ENCODE measurements at regions not wholly inside any gene's neighbourhood (a gene's known extent, or its start where the extent isn't known, plus 50 kb on each side); places are given as distances from the start of the nearest gene placed in this dataset.

DNA sequence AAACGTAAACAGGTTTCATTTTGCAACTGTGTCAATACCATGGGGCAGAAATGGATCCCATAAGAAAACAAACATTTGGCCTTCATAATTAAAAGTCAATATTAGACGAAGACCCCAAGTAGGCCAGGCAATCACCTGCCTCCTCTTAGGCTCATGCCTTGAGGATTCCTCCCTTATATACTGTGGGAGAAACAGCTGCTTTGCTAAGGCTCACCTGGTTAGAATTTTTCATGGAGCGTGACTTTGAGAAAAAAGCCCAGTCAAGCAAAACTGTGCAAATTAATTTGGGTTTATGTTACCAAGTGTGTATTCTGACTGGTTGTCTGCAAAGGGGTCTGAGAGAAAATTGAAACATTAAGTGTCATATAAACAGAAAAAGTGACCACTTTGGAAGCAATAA lies 605.3 kb upstream of the USP24 start:
- Mint-ChIP-seq H3K4me1 (ENCODE audit: low read depth, unreplicated experiment) (no peaks in the 10 kb centered on the region), H3K36me3 (ENCODE audit: unreplicated experiment) (no peaks in the 10 kb centered on the region), H3K27me3 (ENCODE audit: unreplicated experiment) (no peaks in the 10 kb centered on the region), H3K27ac (ENCODE audit: unreplicated experiment) (no peak overlapping the region), H3K9me3 (ENCODE audit: unreplicated experiment) (peaks cover 1% of the 10 kb centered on the region), H3K4me3 (ENCODE audit: unreplicated experiment) (no peak overlapping the region)
- DNase-seq: no peak
- TF ChIP-seq CTCF (IDR thresholded peaks at IDR 0.05; ENCODE audit: partially characterized antibody, unreplicated experiment): no peak

DNA sequence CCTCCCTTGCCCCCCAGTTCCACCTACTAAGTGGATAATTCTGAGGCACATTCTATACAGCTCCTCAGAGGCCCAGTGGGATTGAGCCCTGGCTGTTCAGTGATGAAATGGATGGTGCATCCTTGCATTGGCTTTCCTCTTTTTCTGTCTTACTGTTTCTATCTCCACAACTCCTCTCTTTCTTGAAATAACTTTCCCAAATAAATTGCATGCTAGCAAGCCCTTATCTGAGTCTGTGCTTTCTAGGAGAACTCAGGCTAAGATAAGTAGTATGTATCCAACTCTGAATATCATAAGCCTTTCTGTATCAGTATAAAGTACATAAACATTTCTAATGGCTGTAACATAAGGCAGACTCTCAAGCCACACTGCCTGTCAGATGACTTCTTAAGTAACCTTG lies 603.8 kb upstream of the USP24 start:
- DNase-seq: no peak
- Mint-ChIP-seq H3K9me3 (ENCODE audit: unreplicated experiment) (peaks cover 1% of the 10 kb centered on the region), H3K4me3 (ENCODE audit: unreplicated experiment) (no peak overlapping the region), H3K36me3 (ENCODE audit: unreplicated experiment) (no peaks in the 10 kb centered on the region), H3K27ac (ENCODE audit: unreplicated experiment) (no peak overlapping the region), H3K27me3 (ENCODE audit: unreplicated experiment) (no peaks in the 10 kb centered on the region), H3K4me1 (ENCODE audit: low read depth, unreplicated experiment) (no peaks in the 10 kb centered on the region)
- TF ChIP-seq CTCF (IDR thresholded peaks at IDR 0.05; ENCODE audit: partially characterized antibody, unreplicated experiment): no peak

GRCh38 chr1:55816456-55817426 lies 601.6 kb upstream of the USP24 start:
- no peaks in the 10 kb centered on the region for H3K36me3 Mint-ChIP-seq (ENCODE audit: unreplicated experiment)
- TF ChIP-seq CTCF (IDR thresholded peaks at IDR 0.05; ENCODE audit: partially characterized antibody, unreplicated experiment): no peak
- H3K4me3 Mint-ChIP-seq (ENCODE audit: unreplicated experiment): no peak overlapping the region
- no peak overlapping the region for H3K27ac Mint-ChIP-seq (ENCODE audit: unreplicated experiment)
- no peaks in the 10 kb centered on the region for H3K4me1 Mint-ChIP-seq (ENCODE audit: low read depth, unreplicated experiment)
- no peaks in the 10 kb centered on the region for H3K27me3 Mint-ChIP-seq (ENCODE audit: unreplicated experiment)
- no peak for DNase-seq
- H3K9me3 Mint-ChIP-seq (ENCODE audit: unreplicated experiment): peaks cover 1% of the 10 kb centered on the region

GRCh38 chr1:55815745-55816455 lies 600.7 kb upstream of the USP24 start:
- Mint-ChIP-seq H3K36me3 (ENCODE audit: unreplicated experiment) (no peaks in the 10 kb centered on the region), H3K9me3 (ENCODE audit: unreplicated experiment) (peaks cover 1% of the 10 kb centered on the region), H3K27ac (ENCODE audit: unreplicated experiment) (no peak overlapping the region), H3K4me3 (ENCODE audit: unreplicated experiment) (no peak overlapping the region), H3K4me1 (ENCODE audit: low read depth, unreplicated experiment) (no peaks in the 10 kb centered on the region), H3K27me3 (ENCODE audit: unreplicated experiment) (no peaks in the 10 kb centered on the region)
- TF ChIP-seq CTCF (IDR thresholded peaks at IDR 0.05; ENCODE audit: partially characterized antibody, unreplicated experiment): no peak
- DNase-seq: no peak

DNA sequence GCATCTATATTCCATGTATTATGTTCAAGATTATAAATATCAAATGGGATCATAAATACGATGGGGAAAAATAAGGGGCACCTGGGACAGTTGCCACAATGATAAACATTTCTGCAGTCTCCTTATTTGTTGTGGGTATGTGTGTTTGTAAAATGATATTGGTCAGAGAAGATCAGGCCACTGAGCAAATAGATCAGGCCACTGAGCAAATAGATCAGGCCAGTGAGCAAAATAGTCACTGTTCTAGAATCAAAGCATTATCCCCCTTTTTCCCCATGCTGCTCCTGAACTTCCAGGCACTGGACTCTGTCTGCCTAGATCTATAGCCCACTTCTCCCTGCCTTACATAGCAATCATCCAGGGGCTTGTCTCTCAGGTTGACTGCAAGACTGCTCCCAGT lies 599.8 kb upstream of the USP24 start:
- H3K36me3 Mint-ChIP-seq (ENCODE audit: unreplicated experiment): no peaks in the 10 kb centered on the region
- H3K27me3 Mint-ChIP-seq (ENCODE audit: unreplicated experiment): no peaks in the 10 kb centered on the region
- DNase-seq: no peak
- peaks cover 1% of the 10 kb centered on the region for H3K9me3 Mint-ChIP-seq (ENCODE audit: unreplicated experiment)
- no peak overlapping the region for H3K4me3 Mint-ChIP-seq (ENCODE audit: unreplicated experiment)
- no peaks in the 10 kb centered on the region for H3K4me1 Mint-ChIP-seq (ENCODE audit: low read depth, unreplicated experiment)
- no peak overlapping the region for H3K27ac Mint-ChIP-seq (ENCODE audit: unreplicated experiment)
- TF ChIP-seq CTCF (IDR thresholded peaks at IDR 0.05; ENCODE audit: partially characterized antibody, unreplicated experiment): no peak

All from glutamatergic neuron (in vitro differentiated cells).